HCT116 (cell line): ENCODE measurements at regions not wholly inside any gene's neighbourhood (a gene's known extent, or its start where the extent isn't known, plus 50 kb on each side); places are given as distances from the start of the nearest gene placed in this dataset.

ENCODE experiments used
- ATAC-seq: fragments of 200-7000 bp; cut with Tn5 transposase; 2 replicates; pipeline ENCODE4 v1.9.1; 2020; ENCODE audit warnings: mild to moderate bottlenecking, moderate library complexity
- BruUV-seq: library from RNA; stranded (reverse); fragments of 400-500 nt; replicated peaks from 2 replicates; lab custom pipeline; 2021; lab: Mats Ljungman, UMichigan
- CTCF ChIA-PET: fragments of 300-600 bp; sonication (Branson Sonifier 250); formaldehyde crosslinking; loops from one replicate; lab custom pipeline; 2021; ENCODE audit warnings: antibody characterized with exemption; lab: Charles Lee
- POLR2A ChIA-PET: fragments of 300-600, 350-600 bp; sonication (Branson Sonifier 250); formaldehyde crosslinking; loops from one replicate; lab custom pipeline; 2021; ENCODE audit warnings: antibody characterized with exemption; lab: Charles Lee
- RAD21 ChIA-PET, 2 experiments: fragments of 300-600 bp; sonication (Branson Sonifier 250); formaldehyde crosslinking; loops; one replicate each; lab custom pipeline; 2023; ENCODE audit warnings: low total read pairs in 2 of 2; ENCODE audit not compliant: uncharacterized antibody in 2 of 2, unreplicated experiment in 2 of 2, low non-redundant PET in 1 of 2; lab: Charles Lee
- DNase-seq: peaks from one replicate; pipeline ENCODE4 v3.0.0-alpha.2; 2010; ENCODE audit warnings: low read depth, low spot score
- H2AFZ ChIP-seq: fragments of 200-600 bp; shearing (Covaris generic), sonication (generic); 2 replicates; pipeline ENCODE4 v1.6.1; 2017; ENCODE audit warnings: low read depth, mixed run types, mixed read lengths, antibody characterized with exemption, low read length; ENCODE audit not compliant: poor library complexity, severe bottlenecking
- H3K27ac ChIP-seq: 2 replicates; pipeline ENCODE4 v1.5.1; 2012; ENCODE audit warnings: low read depth, low read length
- H3K27me3 ChIP-seq: fragments of 200-600 bp; sonication (generic); 2 replicates; pipeline ENCODE4 v1.6.1; 2016; ENCODE audit warnings: mixed run types, low read length, mixed read lengths; ENCODE audit not compliant: insufficient read depth
- H3K36me3 ChIP-seq, 2 experiments: fragments of 200-500 bp in 1 of 2; fragments of 200-600 bp in 1 of 2; sonication (Bioruptor generic) in 1 of 2; sonication (generic) in 1 of 2; 2 replicates each; pipeline versions ENCODE4 v1.5.1 to v1.6.1; 2014 to 2016; ENCODE audit warnings: low read length in 2 of 2, inconsistent platforms in 1 of 2, mixed read lengths in 1 of 2, mixed run types in 1 of 2; ENCODE audit not compliant: insufficient read depth in 2 of 2, control insufficient read depth in 1 of 2
- H3K4me1 ChIP-seq, 2 experiments: fragments of 200-600 bp in 1 of 2; sonication (generic) in 1 of 2; 2 replicates each; pipeline versions ENCODE4 v1.5.1 to v1.6.1; 2012 to 2017; ENCODE audit warnings: low read length in 2 of 2, inconsistent platforms in 1 of 2, mild to moderate bottlenecking in 1 of 2, mixed read lengths in 1 of 2, mixed run types in 1 of 2, moderate library complexity in 1 of 2; ENCODE audit not compliant: insufficient read depth in 2 of 2, control insufficient read depth in 1 of 2
- H3K4me2 ChIP-seq: fragments of 200-600 bp; sonication (generic); 2 replicates; pipeline ENCODE4 v1.6.1; 2017; ENCODE audit warnings: mixed run types, low read length, mixed read lengths
- H3K4me3 ChIP-seq, 2 experiments: fragments of 200-600 bp in 1 of 2; sonication (generic) in 1 of 2; replicated peaks in 1 of 2; 2 replicates each; pipeline ENCODE4 v1.5.1; 2011 to 2016; ENCODE audit warnings: low read length in 2 of 2, control low read depth in 1 of 2, low read depth in 1 of 2, mild to moderate bottlenecking in 1 of 2, mixed read lengths in 1 of 2, mixed run types in 1 of 2
- H3K79me2 ChIP-seq: fragments of 200-600 bp; sonication (generic); 2 replicates; pipeline ENCODE4 v1.6.1; 2017; ENCODE audit warnings: mild to moderate bottlenecking, mixed run types, low read length, moderate library complexity, mixed read lengths; ENCODE audit not compliant: insufficient read depth
- H3K9ac ChIP-seq: fragments of 200-600 bp; sonication (generic); 2 replicates; pipeline ENCODE4 v1.6.1; 2016; ENCODE audit warnings: low read length, mixed read lengths
- H3K9me2 ChIP-seq: fragments of 200-600 bp; sonication (generic), shearing (Covaris generic); 2 replicates; pipeline ENCODE4 v1.6.1; 2017; ENCODE audit warnings: mixed run types, mild to moderate bottlenecking, moderate library complexity; ENCODE audit not compliant: insufficient read depth
- H3K9me3 ChIP-seq, 2 experiments: fragments of 200-500 bp in 1 of 2; fragments of 200-600 bp in 1 of 2; sonication (Bioruptor generic) in 1 of 2; sonication (generic) in 1 of 2; 2 replicates each; pipeline ENCODE4 v1.6.1; 2014 to 2017; ENCODE audit warnings: low read length in 2 of 2, mixed read lengths in 2 of 2, inconsistent platforms in 1 of 2, low read depth in 1 of 2, mild to moderate bottlenecking in 1 of 2, mixed run types in 1 of 2, moderate library complexity in 1 of 2; ENCODE audit not compliant: control insufficient read depth in 1 of 2, insufficient read depth in 1 of 2
- H4K20me1 ChIP-seq: fragments of 200-600 bp; sonication (generic), shearing (Covaris generic); 2 replicates; pipeline ENCODE4 v1.6.1; 2017; ENCODE audit warnings: mixed run types, mild to moderate bottlenecking, moderate library complexity; ENCODE audit not compliant: insufficient read depth
- CBX3 ChIP-seq: IDR thresholded peaks from 2 replicates; pipeline ENCODE4 v1.6.1; 2012; ENCODE audit warnings: low read depth
- CEBPB ChIP-seq: IDR thresholded peaks from 2 replicates; pipeline ENCODE4 v1.6.1; 2012; ENCODE audit warnings: low read depth
- EGR1 ChIP-seq: IDR thresholded peaks from 2 replicates; pipeline ENCODE4 v1.6.1; 2012; ENCODE audit warnings: low read depth
- ELF1 ChIP-seq: IDR thresholded peaks from 2 replicates; pipeline ENCODE4 v1.6.1; 2012; ENCODE audit warnings: low read depth, borderline replicate concordance
- EZH2 ChIP-seq: fragments of 200-600 bp; sonication (generic); IDR thresholded peaks from 2 replicates; pipeline ENCODE4 v1.6.1; 2017; ENCODE audit warnings: antibody characterized with exemption, mixed run types
- EZH2phosphoT487 ChIP-seq: fragments of 200-600 bp; IDR thresholded peaks from 2 replicates; pipeline ENCODE4 v1.6.1; 2018; ENCODE audit warnings: antibody characterized with exemption, borderline replicate concordance
- FOSL1 ChIP-seq: IDR thresholded peaks from 2 replicates; pipeline ENCODE4 v1.6.1; 2012; ENCODE audit warnings: low read depth
- JUND ChIP-seq: IDR thresholded peaks from 2 replicates; pipeline ENCODE4 v1.6.1; 2012
- POLR2A ChIP-seq: IDR thresholded peaks from 2 replicates; pipeline ENCODE4 v1.7.0; 2011; ENCODE audit warnings: borderline replicate concordance; ENCODE audit not compliant: insufficient read depth, insufficient read length; ENCODE audit errors: extremely low read depth
- POLR2AphosphoS5 ChIP-seq: IDR thresholded peaks from 2 replicates; pipeline ENCODE4 v1.6.1; 2011; ENCODE audit warnings: mild to moderate bottlenecking, low read depth, low read length, moderate library complexity
- SIN3A ChIP-seq: IDR thresholded peaks from 2 replicates; pipeline ENCODE4 v1.6.1; 2012; ENCODE audit warnings: low read depth
- SP1 ChIP-seq: IDR thresholded peaks from 2 replicates; pipeline ENCODE4 v1.6.1; 2012; ENCODE audit warnings: low read depth
- YY1 ChIP-seq: IDR thresholded peaks from 2 replicates; pipeline ENCODE4 v1.6.1; 2011; ENCODE audit warnings: low read length, low read depth, moderate library complexity, mild to moderate bottlenecking; ENCODE audit not compliant: insufficient replicate concordance; ENCODE audit errors: extremely low read depth
- intact Hi-C: fragments of 100-400 bp; cut with micrococcal nuclease; formaldehyde crosslinking; loops from 2 replicates; pipeline ENCODE4 v1.10.0; 2022
- TF ChIP-seq, protein P1 (sequence below): IDR thresholded peaks from 2 replicates; pipeline ENCODE4 v1.6.1; 2012; ENCODE audit warnings: low read depth
- TF ChIP-seq, protein P2 (sequence below): IDR thresholded peaks from 2 replicates; pipeline ENCODE4 v1.6.1; 2012
- TF ChIP-seq, protein P3 (sequence below): IDR thresholded peaks from 2 replicates; pipeline ENCODE4 v1.6.1; 2011; ENCODE audit warnings: mild to moderate bottlenecking, low read length, moderate library complexity; ENCODE audit not compliant: insufficient replicate concordance; ENCODE audit errors: extremely low read depth
- TF ChIP-seq, protein P4 (sequence below), 3 experiments: fragments of 200-600 bp in 1 of 3; sonication (generic) in 1 of 3; IDR thresholded peaks in 2 of 3; conservative IDR thresholded peaks in 1 of 3; 2 replicates each; pipeline ENCODE4 v1.5.1; 2012 to 2017; ENCODE audit warnings: low read depth in 2 of 3, low read length in 2 of 3, antibody characterized with exemption in 1 of 3, borderline replicate concordance in 1 of 3, control low read depth in 1 of 3, mild to moderate bottlenecking in 1 of 3, mixed read lengths in 1 of 3, mixed run types in 1 of 3, moderate library complexity in 1 of 3; ENCODE audit not compliant: insufficient read depth in 1 of 3
- TF ChIP-seq, protein P5 (sequence below): IDR thresholded peaks from 2 replicates; pipeline ENCODE4 v1.6.1; 2012

DNA sequence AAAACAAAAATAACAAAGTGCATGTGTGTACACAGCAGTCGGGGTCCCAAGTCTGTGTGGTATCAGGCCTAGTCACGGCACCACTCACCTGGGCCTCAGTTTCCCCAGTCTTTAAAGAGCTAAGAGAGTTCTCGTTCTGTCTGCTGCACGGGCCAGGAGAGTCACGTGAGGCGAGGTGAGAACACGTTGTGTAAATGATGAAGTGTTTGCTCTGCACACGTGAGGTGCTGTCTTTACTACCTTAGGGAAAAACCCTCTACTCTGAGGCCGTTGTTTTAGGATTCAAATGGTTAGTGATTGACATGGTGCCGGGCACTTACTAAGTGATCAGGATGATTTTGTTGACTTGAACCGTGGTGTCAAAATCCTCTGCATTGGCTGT, 86.5 kb upstream of the PPARA start:
- ChIA-PET CTCF (no interaction called here), RAD21 (no interaction called here), POLR2A (interaction anchor here (1.2 kb wide), 1 partner anchor 10 kb away, joined by 5 read pairs; no protein-coding TSS in a partner anchor)
- Histone ChIP-seq H3K79me2 (peaks cover 83% of the 10 kb centered on the region), H3K4me2 (no peak overlapping the region), H3K27me3 (no peaks in the 10 kb centered on the region), H3K9ac (no peak overlapping the region), H4K20me1 (no peaks in the 10 kb centered on the region), H3K4me3 (no peak overlapping the region), H3K4me1 (peaks cover 12 to 38% of the 10 kb centered on the region in 2 experiments), H3K27ac (no peak overlapping the region), H3K36me3 (no peaks in the 10 kb centered on the region), H3K9me2 (no peaks in the 10 kb centered on the region), H3K9me3 (no peaks in the 10 kb centered on the region), H2AFZ (no peak overlapping the region)
- TF ChIP-seq POLR2AphosphoS5, result no peak
- TF ChIP-seq SIN3A, result no peak
- TF ChIP-seq JUND, result no peak
- TF ChIP-seq EZH2, result no peak
- TF ChIP-seq, protein P1, sequence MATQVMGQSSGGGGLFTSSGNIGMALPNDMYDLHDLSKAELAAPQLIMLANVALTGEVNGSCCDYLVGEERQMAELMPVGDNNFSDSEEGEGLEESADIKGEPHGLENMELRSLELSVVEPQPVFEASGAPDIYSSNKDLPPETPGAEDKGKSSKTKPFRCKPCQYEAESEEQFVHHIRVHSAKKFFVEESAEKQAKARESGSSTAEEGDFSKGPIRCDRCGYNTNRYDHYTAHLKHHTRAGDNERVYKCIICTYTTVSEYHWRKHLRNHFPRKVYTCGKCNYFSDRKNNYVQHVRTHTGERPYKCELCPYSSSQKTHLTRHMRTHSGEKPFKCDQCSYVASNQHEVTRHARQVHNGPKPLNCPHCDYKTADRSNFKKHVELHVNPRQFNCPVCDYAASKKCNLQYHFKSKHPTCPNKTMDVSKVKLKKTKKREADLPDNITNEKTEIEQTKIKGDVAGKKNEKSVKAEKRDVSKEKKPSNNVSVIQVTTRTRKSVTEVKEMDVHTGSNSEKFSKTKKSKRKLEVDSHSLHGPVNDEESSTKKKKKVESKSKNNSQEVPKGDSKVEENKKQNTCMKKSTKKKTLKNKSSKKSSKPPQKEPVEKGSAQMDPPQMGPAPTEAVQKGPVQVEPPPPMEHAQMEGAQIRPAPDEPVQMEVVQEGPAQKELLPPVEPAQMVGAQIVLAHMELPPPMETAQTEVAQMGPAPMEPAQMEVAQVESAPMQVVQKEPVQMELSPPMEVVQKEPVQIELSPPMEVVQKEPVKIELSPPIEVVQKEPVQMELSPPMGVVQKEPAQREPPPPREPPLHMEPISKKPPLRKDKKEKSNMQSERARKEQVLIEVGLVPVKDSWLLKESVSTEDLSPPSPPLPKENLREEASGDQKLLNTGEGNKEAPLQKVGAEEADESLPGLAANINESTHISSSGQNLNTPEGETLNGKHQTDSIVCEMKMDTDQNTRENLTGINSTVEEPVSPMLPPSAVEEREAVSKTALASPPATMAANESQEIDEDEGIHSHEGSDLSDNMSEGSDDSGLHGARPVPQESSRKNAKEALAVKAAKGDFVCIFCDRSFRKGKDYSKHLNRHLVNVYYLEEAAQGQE, result no peak
- TF ChIP-seq SP1, result no peak
- TF ChIP-seq CEBPB, result no peak
- TF ChIP-seq, protein P2, sequence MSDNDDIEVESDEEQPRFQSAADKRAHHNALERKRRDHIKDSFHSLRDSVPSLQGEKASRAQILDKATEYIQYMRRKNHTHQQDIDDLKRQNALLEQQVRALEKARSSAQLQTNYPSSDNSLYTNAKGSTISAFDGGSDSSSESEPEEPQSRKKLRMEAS, result no peak
- TF ChIP-seq, protein P3, sequence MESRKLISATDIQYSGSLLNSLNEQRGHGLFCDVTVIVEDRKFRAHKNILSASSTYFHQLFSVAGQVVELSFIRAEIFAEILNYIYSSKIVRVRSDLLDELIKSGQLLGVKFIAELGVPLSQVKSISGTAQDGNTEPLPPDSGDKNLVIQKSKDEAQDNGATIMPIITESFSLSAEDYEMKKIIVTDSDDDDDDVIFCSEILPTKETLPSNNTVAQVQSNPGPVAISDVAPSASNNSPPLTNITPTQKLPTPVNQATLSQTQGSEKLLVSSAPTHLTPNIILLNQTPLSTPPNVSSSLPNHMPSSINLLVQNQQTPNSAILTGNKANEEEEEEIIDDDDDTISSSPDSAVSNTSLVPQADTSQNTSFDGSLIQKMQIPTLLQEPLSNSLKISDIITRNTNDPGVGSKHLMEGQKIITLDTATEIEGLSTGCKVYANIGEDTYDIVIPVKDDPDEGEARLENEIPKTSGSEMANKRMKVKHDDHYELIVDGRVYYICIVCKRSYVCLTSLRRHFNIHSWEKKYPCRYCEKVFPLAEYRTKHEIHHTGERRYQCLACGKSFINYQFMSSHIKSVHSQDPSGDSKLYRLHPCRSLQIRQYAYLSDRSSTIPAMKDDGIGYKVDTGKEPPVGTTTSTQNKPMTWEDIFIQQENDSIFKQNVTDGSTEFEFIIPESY, result no peak
- no peak for TF ChIP-seq FOSL1
- TF ChIP-seq POLR2A, result no peak
- TF ChIP-seq, protein P4, sequence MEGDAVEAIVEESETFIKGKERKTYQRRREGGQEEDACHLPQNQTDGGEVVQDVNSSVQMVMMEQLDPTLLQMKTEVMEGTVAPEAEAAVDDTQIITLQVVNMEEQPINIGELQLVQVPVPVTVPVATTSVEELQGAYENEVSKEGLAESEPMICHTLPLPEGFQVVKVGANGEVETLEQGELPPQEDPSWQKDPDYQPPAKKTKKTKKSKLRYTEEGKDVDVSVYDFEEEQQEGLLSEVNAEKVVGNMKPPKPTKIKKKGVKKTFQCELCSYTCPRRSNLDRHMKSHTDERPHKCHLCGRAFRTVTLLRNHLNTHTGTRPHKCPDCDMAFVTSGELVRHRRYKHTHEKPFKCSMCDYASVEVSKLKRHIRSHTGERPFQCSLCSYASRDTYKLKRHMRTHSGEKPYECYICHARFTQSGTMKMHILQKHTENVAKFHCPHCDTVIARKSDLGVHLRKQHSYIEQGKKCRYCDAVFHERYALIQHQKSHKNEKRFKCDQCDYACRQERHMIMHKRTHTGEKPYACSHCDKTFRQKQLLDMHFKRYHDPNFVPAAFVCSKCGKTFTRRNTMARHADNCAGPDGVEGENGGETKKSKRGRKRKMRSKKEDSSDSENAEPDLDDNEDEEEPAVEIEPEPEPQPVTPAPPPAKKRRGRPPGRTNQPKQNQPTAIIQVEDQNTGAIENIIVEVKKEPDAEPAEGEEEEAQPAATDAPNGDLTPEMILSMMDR (IDR thresholded peaks at IDR 0.05 in 2 of 3, conservative IDR thresholded peaks at IDR 0.05 in 1 of 3; ENCODE audit: borderline replicate concordance in 1 of 3, insufficient read depth in 1 of 3, low read depth in 2 of 3, low read length in 2 of 3), result no peak
- TF ChIP-seq YY1, result no peak
- TF ChIP-seq, protein P5, sequence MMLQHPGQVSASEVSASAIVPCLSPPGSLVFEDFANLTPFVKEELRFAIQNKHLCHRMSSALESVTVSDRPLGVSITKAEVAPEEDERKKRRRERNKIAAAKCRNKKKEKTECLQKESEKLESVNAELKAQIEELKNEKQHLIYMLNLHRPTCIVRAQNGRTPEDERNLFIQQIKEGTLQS, result no peak
- no peak for TF ChIP-seq EGR1
- no peak for TF ChIP-seq EZH2phosphoT487
- no peak for TF ChIP-seq ELF1
- TF ChIP-seq CBX3, result no peak
- no peak for DNase-seq
- BruUV-seq, result no TSS peak
- intact Hi-C loops, result no loop called here
- no peak for ATAC-seq
